GM21825 (cell line): ENCODE measurements at regions not wholly inside any gene's neighbourhood (a gene's known extent, or its start where the extent isn't known, plus 50 kb on each side); places are given as distances from the start of the nearest gene placed in this dataset.
"Not testable (repeated sequence)": the region's sequence is repeated elsewhere in the genome, so short reads cannot be mapped to it uniquely, and the experiment has no call there.

Experiments used
- ATAC-seq: cut with Tn5 transposase; IDR thresholded peaks from one replicate; pipeline ENCODE4 v1.9.1; 2021; ENCODE audit warnings: mild to moderate bottlenecking, moderate library complexity; ENCODE audit not compliant: unreplicated experiment

DNA sequence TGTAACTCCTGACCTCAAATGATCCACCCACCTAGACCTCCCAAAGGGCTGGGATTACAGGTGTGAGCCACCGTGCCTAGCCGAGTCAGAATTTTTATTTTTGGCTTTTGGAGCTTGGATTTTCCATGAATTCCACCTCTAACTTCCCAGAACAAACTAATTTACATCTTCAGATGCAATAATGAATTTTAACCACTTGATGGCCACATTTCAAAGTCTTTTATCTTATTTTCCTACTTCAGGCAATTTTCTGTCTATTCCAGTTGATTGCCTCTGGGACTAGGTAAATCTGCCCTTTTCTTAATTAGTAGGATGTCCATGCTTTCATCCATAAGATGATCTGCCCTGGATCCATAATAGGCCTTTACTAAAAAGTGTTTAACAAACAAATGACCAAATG, 156.4 kb upstream of the ANKFN1 start:
- ATAC-seq = no peak

GRCh38 chr17:56000411-56000810, 152.9 kb upstream of the ANKFN1 start:
- no peak for ATAC-seq

DNA sequence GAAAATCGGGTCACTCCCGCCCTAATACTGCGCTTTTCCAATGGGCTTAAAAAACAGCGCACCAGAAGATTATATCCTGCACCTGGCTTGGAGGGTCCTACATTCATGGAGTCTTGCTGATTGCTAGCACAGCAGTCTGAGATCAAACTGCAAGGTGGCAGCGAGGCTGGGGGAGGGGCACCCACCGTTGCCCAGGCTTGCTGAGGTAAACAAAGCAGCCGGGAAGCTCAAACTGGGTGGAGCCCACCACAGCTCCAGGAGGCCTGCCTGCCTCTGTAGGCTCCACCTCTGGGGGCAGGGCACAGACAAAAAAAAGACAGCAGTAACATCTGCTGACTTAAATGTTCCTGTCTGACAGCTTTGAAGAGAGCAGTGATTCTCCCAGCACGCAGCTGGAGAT, 150.6 kb upstream of the ANKFN1 start:
- ATAC-seq = not testable (repeated sequence)

GRCh38 chr17:56009795-56010651, 143.3 kb upstream of the ANKFN1 start:
- ATAC-seq = no peak

GRCh38 chr17:56011406-56012131, 141.7 kb upstream of the ANKFN1 start:
- ATAC-seq = no peak

DNA sequence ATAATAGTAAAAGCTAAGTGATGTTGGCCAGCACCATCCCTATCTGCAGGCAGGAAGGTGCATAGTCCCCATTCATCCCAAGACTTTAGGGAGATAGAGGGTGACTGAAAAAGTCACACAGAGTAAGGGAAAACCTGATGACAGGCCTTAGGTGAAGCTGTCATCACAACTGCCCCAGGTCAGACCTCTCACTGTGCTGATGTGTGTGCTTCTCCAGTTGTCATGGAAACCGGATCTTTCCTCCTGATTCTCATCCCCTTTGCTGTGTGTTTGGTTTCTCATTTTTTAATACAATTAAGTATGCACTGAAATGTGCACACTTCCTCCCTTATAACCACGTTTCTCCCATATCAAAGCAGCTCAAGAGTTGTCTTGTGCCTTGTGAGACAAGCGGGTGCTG, 135.1 kb upstream of the ANKFN1 start:
- no peak for ATAC-seq

DNA sequence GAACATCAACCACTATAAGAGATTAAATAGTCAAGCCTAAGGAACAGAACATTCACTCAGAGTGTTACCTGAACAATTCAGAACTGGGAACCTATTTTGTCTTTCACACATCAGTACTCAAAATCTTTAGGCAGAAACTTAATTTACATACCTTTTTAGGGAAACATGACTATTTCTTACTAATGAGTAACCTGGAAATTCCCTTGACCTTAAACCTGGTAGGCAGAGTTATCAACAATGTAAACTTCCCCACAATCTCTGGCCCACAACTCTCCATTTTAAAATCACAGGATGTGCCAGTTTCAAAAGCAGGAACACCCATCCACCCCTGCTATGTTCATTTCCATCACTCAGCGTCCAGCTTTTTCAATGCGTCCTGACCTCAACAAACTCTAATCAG, 132.9 kb upstream of the ANKFN1 start:
- no peak for ATAC-seq

DNA sequence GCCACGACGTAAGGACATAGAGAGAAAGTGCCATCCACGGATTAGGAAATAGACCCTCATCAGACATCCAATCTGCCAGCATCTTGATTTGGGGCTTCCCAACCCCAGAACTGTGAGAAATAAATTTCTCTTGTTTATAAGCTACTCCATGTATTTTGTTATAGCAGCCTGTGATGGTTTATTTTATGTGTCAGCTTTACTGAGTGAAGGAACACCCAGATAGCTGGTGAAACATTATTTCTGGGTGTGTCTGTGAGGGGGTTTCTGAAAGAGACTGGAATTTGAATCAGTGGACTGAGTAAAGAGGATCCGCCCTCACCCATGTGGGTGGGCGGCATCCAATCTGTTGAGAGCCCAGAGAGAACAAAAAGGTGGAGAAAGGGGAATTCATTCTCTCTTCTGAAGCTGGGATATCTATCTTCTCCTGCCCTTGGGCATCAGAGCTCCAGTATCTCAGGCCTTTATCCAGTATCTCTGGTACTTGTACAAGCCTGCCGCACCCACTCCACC, 131.5 kb upstream of the ANKFN1 start:
- no peak for ATAC-seq

DNA sequence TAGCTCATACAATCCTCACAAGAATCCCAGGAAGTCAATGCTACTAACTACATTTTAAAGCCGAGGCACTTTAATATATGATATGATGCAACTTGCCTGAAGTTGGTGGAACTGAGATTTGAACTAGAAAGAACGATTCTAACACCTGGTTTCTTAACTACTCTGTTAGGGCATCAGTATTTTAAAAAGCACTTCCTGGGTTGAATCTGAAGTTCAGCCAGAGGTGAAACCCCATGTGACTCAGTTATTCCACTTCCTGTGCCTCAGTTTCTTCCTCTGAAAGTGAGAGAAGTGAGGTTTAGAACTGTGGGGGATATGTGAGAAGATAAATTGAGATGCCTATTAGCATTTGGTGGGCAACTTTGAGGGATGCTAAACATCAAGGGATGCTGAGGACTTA, 129.4 kb upstream of the ANKFN1 start:
- no peak for ATAC-seq

DNA sequence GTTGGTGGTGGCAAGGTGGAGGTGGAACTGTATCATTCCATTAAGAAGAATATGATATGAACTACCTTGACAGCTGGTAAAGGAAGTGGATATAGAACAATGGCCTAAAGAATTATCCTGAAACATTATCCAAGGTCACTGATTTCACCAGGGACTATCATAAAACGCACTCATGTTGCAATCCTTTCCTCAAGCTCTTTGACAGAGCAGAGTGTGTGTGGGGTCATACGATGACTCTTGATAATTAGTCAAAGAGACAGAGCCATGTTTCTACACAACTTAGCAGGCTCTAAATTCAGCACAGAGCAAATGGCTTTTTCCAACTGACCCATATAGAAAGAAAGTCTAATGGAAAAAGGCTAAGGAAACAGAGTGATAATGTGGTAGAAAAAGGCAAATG, 126.4 kb upstream of the ANKFN1 start:
- no peak for ATAC-seq

DNA sequence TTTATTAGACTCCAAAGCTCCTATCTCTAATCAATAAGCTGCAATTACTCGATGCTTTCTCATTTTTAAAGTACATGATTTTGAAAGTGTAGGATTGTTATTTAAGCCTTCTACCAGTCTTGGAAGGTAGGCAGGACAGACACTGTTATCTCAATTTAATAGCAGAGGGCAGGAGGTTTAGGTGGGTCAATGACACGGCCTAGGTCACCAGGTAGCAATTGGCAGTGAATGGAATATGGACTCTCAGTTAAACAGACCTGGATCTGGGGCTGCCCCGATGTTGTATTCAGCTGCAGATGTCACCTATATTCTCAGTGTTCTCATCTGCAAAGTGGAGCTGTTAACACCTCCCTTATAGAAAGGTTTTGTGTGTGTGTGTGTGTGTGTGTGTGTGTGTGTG, 124.4 kb upstream of the ANKFN1 start:
- ATAC-seq = no peak

DNA sequence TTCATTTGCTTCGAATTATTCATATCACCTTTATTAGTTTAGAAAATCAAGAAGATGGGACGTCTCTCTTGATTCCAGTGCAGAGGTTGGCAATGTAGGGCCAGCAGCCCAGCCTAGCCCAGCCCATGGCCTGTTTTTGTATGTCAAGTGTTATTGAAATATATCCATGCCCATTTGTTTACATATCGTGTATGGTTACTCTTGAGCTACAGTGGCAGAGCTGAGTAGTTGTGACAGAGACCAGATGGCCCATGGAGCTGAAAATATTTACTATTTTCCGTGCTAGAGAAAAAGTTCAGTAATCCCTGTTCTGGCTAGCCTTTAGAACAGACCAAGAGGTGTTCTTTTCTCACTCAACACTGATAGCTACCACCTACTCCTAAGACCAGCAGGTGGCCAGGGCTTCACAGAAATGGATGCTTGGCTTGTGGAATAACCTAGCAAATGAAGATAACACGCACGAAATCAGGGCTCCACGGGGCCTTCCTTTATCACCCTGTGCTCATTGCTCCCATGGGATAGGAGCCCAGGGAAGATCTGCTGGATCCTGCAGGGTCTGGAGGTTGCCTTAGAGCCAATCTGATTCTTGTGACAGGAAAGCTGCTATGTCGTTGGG, 123.2 kb upstream of the ANKFN1 start:
- no peak for ATAC-seq

DNA sequence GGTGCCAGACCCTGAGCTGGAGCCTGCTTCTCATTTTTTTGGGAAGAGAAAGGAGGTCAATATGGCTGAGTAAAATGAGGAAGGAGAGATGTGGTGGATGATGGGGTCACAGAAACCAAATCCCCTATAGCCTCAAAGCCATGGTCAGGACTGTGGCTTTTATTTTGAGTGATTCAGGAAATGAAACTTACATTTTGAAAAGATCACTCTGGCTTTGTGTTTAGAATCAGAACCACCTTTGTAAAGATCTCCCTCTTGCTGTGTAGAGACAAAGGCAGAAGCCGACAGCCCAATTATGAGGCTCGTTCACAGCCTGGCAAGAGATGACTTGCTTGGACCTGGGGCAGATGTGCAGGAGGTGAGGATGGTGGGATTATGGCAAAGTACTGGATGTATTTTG, 121.6 kb upstream of the ANKFN1 start:
- ATAC-seq = no peak

DNA sequence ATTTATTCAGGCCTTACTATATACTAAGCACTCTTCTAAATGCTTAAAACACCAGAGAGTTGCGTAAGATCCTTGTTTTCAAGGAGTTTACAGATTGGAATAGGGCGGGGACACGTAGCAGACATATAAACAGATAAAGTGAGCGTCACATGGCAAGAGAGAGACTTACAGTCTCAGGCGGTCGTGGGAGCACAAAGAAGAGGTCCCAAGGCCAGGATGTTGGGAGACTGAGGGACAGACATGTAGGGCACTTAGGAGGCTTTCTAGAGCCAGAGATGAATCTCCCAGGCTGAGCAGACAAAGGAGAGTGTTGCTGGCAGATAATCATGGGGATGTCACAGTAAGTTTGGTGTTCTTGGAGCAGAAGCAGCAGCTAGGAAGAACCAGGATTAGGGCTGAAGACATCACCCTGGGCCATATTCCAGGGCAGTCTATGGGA, 119.1 kb upstream of the ANKFN1 start:
- ATAC-seq = no peak

GRCh38 chr17:56038131-56038530, 115.1 kb upstream of the ANKFN1 start:
- ATAC-seq = no peak

DNA sequence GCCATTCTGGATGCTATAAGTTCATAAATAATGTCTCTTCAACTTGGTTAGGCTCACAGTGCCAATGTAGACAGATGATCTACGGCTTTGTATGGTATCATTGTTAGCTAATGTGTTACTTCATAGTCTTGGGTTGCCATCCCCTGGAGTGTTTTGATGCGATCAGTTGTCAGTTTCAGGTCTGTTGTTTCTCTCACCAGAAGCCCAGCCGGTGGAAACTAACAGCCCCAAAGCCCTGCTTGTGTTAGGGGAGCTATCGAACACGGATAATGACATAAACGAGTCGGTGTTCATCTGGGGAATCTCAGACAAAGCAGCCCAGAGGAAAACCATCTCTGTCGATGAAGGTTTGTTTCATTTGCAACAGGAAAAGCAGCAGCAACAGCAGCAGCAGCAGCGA, 107.4 kb upstream of the ANKFN1 start:
- no peak for ATAC-seq

GRCh38 chr17:56047331-56047730, 105.9 kb upstream of the ANKFN1 start:
- ATAC-seq = no peak

DNA sequence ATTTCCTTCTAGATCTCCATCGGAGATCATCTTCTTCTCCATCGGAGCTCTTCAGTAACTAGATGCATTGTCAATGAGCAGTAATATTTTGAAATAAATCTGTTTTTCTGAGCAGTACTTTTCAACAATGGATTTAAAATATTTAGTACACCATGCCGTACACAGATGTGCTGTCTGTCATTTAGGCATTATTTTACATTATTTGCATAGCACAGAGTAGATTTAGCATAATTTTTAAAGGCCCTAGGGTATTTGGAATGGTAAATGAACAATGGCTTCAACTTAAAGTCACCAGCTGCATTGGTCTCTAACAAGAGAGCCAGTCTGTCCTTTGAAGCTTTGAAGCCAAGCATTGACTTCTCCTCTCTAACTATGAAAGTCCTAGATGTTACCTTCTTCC, 95.4 kb upstream of the ANKFN1 start:
- no peak for ATAC-seq

DNA sequence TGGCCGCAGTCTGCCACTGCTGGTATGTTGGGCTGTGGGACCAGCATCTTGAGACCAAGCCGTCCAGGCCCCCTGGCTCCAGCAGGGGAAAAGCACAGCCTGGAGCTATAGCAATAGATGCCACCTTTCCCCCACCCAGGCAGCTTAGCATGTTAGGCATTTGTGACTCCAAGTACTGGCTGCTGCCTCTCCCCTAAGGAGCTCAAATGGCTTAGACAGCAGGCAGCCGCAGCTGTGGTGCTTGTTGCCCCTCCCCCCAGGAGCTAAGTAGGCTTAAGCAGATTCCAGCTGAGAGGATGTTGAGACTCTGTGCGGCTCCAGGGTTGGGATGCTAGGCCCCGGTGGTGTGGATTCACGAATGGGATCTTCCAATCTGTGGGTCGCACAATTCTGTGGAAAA, 88.8 kb upstream of the ANKFN1 start:
- ATAC-seq = no peak

GRCh38 chr17:56074361-56074890, 78.8 kb upstream of the ANKFN1 start:
- ATAC-seq = no peak

GRCh38 chr17:56076980-56077379, 76.3 kb upstream of the ANKFN1 start:
- ATAC-seq = no peak
